Esophagus muscularis mucosa (tissue), 3 donors: ENCODE measurements at regions not wholly inside any gene's neighbourhood (a gene's known extent, or its start where the extent isn't known, plus 50 kb on each side); places are given as distances from the start of the nearest gene placed in this dataset.

ENCODE experiments used
- CTCF ChIP-seq, 3 experiments: fragments of 200-600 bp in 2 of 3; fragments of 450-650 bp in 1 of 3; sonication (generic) in 2 of 3; IDR thresholded peaks; one replicate each; pipeline ENCODE4 v1.5.1; 2017 to 2019; ENCODE audit warnings: antibody characterized with exemption in 3 of 3, mild to moderate bottlenecking in 2 of 3, moderate library complexity in 1 of 3
- POLR2A ChIP-seq: fragments of 450-650 bp; IDR thresholded peaks from one replicate; pipeline ENCODE4 v1.6.1; 2017; ENCODE audit warnings: antibody characterized with exemption, moderate library complexity, mild to moderate bottlenecking, low read depth

- no peak for TF ChIP-seq CTCF (IDR thresholded peaks at IDR 0.05)
- TF ChIP-seq POLR2A: no peak
These were observed 307.7 kb downstream of the PCDH20 start for GRCh38 chr13:61107989-61108388.
